CD4-positive, alpha-beta T cell treated with Interleukin-1 beta for 1 hour (primary cell): ENCODE measurements at regions not wholly inside any gene's neighbourhood (a gene's known extent, or its start where the extent isn't known, plus 50 kb on each side); places are given as distances from the start of the nearest gene placed in this dataset.

Source experiments
- DNase-seq, 2 donors: peaks; one replicate each; pipeline ENCODE4 v3.0.0-alpha.2; 2020 to 2022

GRCh38 chr12:111034083-111034885 is 113.9 kb upstream of the MYL2 start, which contains the start of gene CUX2:
Gene CUX2, plus strand, starts transcription at chr12:111034165.
- DNase-seq, result no peak

- no peak for DNase-seq
Measured at GRCh38 chr12:111033281-111034082, 113.1 kb upstream of the MYL2 start.

- no peak for DNase-seq
Measured at GRCh38 chr12:111032591-111032919, 112.2 kb upstream of the MYL2 start.

GRCh38 chr12:111031916-111032590 is 111.7 kb upstream of the MYL2 start:
- DNase-seq, result no peak

- no peak for DNase-seq
Measured at GRCh38 chr12:111030800-111031199, 110.4 kb upstream of the MYL2 start.

GRCh38 chr12:111029732-111030131 is 109.4 kb upstream of the MYL2 start:
- DNase-seq, result no peak

GRCh38 chr12:111029305-111029704 is 108.9 kb upstream of the MYL2 start:
- no peak for DNase-seq

GRCh38 chr12:111028830-111029229 is 108.5 kb upstream of the MYL2 start:
- DNase-seq, result no peak

GRCh38 chr12:111027431-111027830 is 107.1 kb upstream of the MYL2 start:
- no peak for DNase-seq

- DNase-seq, result no peak
Measured at GRCh38 chr12:111025792-111026430, 105.5 kb upstream of the MYL2 start.

GRCh38 chr12:111025301-111025700 is 104.9 kb upstream of the MYL2 start:
- DNase-seq, result no peak

- DNase-seq, result peak; percentile 41 to 43
Measured at GRCh38 chr12:111024205-111024801, 103.9 kb upstream of the MYL2 start.

- DNase-seq, result no peak
Measured at GRCh38 chr12:111022386-111022785, 102.0 kb upstream of the MYL2 start.

GRCh38 chr12:111014547-111014946 is 94.2 kb upstream of the MYL2 start:
- no peak for DNase-seq

GRCh38 chr12:111012918-111013317 is 92.5 kb upstream of the MYL2 start:
- no peak for DNase-seq

GRCh38 chr12:111011999-111012600 is 91.7 kb upstream of the MYL2 start:
- no peak for DNase-seq

GRCh38 chr12:111010916-111011657 is 90.7 kb upstream of the MYL2 start:
- DNase-seq, result no peak

GRCh38 chr12:111010061-111010460 is 89.7 kb upstream of the MYL2 start:
- DNase-seq, result no peak

GRCh38 chr12:111006621-111007020 is 86.2 kb upstream of the MYL2 start:
- no peak for DNase-seq

- no peak for DNase-seq
Measured at GRCh38 chr12:110998971-110999370, 78.6 kb upstream of the MYL2 start.

- no peak for DNase-seq
Measured at GRCh38 chr12:110998165-110998564, 77.8 kb upstream of the MYL2 start.

GRCh38 chr12:110996415-110996814 is 76.0 kb upstream of the MYL2 start:
- no peak for DNase-seq
